Chondrocyte (in vitro differentiated cells): ENCODE measurements at regions not wholly inside any gene's neighbourhood (a gene's known extent, or its start where the extent isn't known, plus 50 kb on each side); places are given as distances from the start of the nearest gene placed in this dataset.

Experiments used
- DNase-seq: peaks from one replicate; pipeline ENCODE4 v3.0.0; 2021; ENCODE audit warnings: mixed read lengths, low spot score
- H3K27ac Mint-ChIP-seq: one replicate; pipeline ENCODE4 v1.8.0; 2021; ENCODE audit warnings: mild to moderate bottlenecking, moderate library complexity, mixed read lengths; ENCODE audit not compliant: unreplicated experiment
- H3K27me3 Mint-ChIP-seq: 2 replicates; pipeline ENCODE4 v1.8.0; 2021; ENCODE audit warnings: low read depth, mixed read lengths
- H3K36me3 Mint-ChIP-seq: 2 replicates; pipeline ENCODE4 v1.8.0; 2021; ENCODE audit warnings: low read depth, mixed read lengths
- H3K4me1 Mint-ChIP-seq: 2 replicates; pipeline ENCODE4 v1.8.0; 2021; ENCODE audit warnings: low read depth, mild to moderate bottlenecking, mixed read lengths
- H3K4me3 Mint-ChIP-seq: one replicate; pipeline ENCODE4 v1.8.0; 2021; ENCODE audit warnings: mild to moderate bottlenecking, moderate library complexity, mixed read lengths; ENCODE audit not compliant: unreplicated experiment
- H3K9me3 Mint-ChIP-seq: 2 replicates; pipeline ENCODE4 v1.8.0; 2021; ENCODE audit warnings: low read depth, mixed read lengths
- CTCF ChIP-seq: fragments of 200-600 bp; sonication (generic); IDR thresholded peaks from 2 replicates; pipeline ENCODE4 v1.5.0; 2021; ENCODE audit warnings: antibody characterized with exemption, mild to moderate bottlenecking, moderate library complexity

- no peaks in the 10 kb centered on the region for H3K36me3 Mint-ChIP-seq
- no peak overlapping the region for H3K4me3 Mint-ChIP-seq
- H3K9me3 Mint-ChIP-seq, result no peaks in the 10 kb centered on the region
- H3K27me3 Mint-ChIP-seq, result no peaks in the 10 kb centered on the region
- no peak for TF ChIP-seq CTCF
- no peak for DNase-seq
- H3K27ac Mint-ChIP-seq, result no peak overlapping the region
- peaks cover 53% of the 10 kb centered on the region for H3K4me1 Mint-ChIP-seq
These were observed 56.9 kb upstream of the RGS1 start for GRCh38 chr1:192518700-192519099.

- H3K4me1 Mint-ChIP-seq, result peaks cover 67% of the 10 kb centered on the region
- no peaks in the 10 kb centered on the region for H3K27me3 Mint-ChIP-seq
- no peaks in the 10 kb centered on the region for H3K36me3 Mint-ChIP-seq
- no peak for TF ChIP-seq CTCF
- H3K4me3 Mint-ChIP-seq, result no peak overlapping the region
- DNase-seq, result no peak
- H3K27ac Mint-ChIP-seq, result peak overlapping the region; percentile 85
- peaks cover 8% of the 10 kb centered on the region for H3K9me3 Mint-ChIP-seq
These were observed 53.8 kb upstream of the RGS1 start for GRCh38 chr1:192521734-192522133.

GRCh38 chr1:192522673-192523072, 52.9 kb upstream of the RGS1 start:
- H3K4me3 Mint-ChIP-seq, result no peak overlapping the region
- H3K9me3 Mint-ChIP-seq, result peaks cover 8% of the 10 kb centered on the region
- H3K27ac Mint-ChIP-seq, result peak overlapping the region; percentile 47
- no peak for DNase-seq
- no peak for TF ChIP-seq CTCF
- H3K36me3 Mint-ChIP-seq, result no peaks in the 10 kb centered on the region
- peaks cover 60% of the 10 kb centered on the region for H3K4me1 Mint-ChIP-seq
- no peaks in the 10 kb centered on the region for H3K27me3 Mint-ChIP-seq

DNA sequence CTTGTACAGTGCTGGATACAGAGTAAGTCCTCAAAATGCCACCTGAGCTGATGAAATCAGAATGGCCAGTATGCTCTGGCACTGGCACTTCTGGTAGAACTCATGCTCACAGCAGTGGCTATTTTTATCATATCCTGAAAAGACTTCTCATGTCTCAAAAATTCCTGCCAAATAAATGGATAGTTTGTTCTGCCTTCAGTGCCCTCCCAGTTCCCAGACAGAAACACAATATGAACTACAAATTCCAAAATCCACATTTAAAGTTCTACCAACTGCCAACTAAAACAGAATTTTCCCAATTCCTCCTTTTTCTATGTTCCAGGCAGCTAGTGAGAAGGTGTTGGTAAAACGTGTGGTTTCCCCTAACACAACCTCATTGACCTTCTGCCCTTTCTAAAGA, 51.4 kb upstream of the RGS1 start:
- no peaks in the 10 kb centered on the region for H3K27me3 Mint-ChIP-seq
- no peak for TF ChIP-seq CTCF
- no peak for DNase-seq
- peak overlapping the region; percentile 89 for H3K27ac Mint-ChIP-seq
- H3K9me3 Mint-ChIP-seq, result peaks cover 8% of the 10 kb centered on the region
- no peak overlapping the region for H3K4me3 Mint-ChIP-seq
- peaks cover 69% of the 10 kb centered on the region for H3K4me1 Mint-ChIP-seq
- no peaks in the 10 kb centered on the region for H3K36me3 Mint-ChIP-seq
